Thyroid gland (tissue), 4 donors: ENCODE measurements at regions not wholly inside any gene's neighbourhood (a gene's known extent, or its start where the extent isn't known, plus 50 kb on each side); places are given as distances from the start of the nearest gene placed in this dataset.

ENCODE experiments used
- POLR2A ChIP-seq, 2 donors: fragments of 450-650 bp; IDR thresholded peaks; one replicate each; pipeline ENCODE4 v1.6.1; 2017; ENCODE audit warnings: antibody characterized with exemption in 2 of 2, mild to moderate bottlenecking in 2 of 2, moderate library complexity in 1 of 2
- TF ChIP-seq, protein P1 (sequence below), 6 experiments: fragments of 200-600 bp in 3 of 6; fragments of 450-650 bp in 3 of 6; sonication (generic) in 3 of 6; IDR thresholded peaks; one replicate each; pipeline ENCODE4 v1.5.1; 2016 to 2019; ENCODE audit warnings: antibody characterized with exemption in 6 of 6, mild to moderate bottlenecking in 2 of 6, inconsistent platforms in 1 of 6, moderate library complexity in 1 of 6

- TF ChIP-seq, protein P1, sequence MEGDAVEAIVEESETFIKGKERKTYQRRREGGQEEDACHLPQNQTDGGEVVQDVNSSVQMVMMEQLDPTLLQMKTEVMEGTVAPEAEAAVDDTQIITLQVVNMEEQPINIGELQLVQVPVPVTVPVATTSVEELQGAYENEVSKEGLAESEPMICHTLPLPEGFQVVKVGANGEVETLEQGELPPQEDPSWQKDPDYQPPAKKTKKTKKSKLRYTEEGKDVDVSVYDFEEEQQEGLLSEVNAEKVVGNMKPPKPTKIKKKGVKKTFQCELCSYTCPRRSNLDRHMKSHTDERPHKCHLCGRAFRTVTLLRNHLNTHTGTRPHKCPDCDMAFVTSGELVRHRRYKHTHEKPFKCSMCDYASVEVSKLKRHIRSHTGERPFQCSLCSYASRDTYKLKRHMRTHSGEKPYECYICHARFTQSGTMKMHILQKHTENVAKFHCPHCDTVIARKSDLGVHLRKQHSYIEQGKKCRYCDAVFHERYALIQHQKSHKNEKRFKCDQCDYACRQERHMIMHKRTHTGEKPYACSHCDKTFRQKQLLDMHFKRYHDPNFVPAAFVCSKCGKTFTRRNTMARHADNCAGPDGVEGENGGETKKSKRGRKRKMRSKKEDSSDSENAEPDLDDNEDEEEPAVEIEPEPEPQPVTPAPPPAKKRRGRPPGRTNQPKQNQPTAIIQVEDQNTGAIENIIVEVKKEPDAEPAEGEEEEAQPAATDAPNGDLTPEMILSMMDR (IDR thresholded peaks at IDR 0.05) = no peak
- TF ChIP-seq POLR2A (IDR thresholded peaks at IDR 0.05) = no peak
Measured at GRCh38 chr15:25972141-25972675, 109.1 kb upstream of the ATP10A start.
